ENCODE measurements at regions not wholly inside any gene's neighbourhood (a gene's known extent, or its start where the extent isn't known, plus 50 kb on each side); places are given as distances from the start of the nearest gene placed in this dataset.

DNA sequence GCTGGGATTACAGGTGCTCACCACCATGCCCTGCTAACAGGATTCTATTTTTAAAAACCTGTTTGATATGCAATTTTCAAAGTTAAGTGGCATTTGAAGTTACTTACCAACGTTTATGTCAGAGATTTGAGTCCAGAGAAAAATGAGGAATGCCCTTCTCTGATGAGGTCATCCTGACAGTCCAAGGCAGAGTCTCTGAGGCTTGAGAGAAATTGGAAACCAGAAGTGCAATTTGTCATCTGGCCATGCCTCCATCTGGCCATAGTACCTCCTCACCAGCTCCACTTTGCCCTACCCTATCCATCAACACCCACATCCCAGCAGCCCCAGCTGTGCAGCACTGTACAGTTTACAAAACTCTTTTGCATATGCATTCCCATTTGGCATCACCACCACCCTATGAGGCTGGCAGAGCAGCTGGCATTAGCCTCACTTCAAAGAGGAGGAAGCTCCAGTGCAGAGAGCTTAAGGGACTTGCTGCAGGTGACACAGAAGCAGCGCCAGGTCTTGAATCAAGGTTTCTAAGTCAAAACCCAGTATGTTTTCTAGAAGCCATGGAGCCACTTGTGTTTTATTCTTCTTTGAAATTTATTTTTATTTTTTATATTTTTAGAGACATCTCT is 54.5 kb upstream of the PDZD8 start (continued):
- TF ChIP-seq REST (IDR thresholded peaks at IDR 0.05; ENCODE audit: borderline replicate concordance): no peak
- no peak for TF ChIP-seq REST (CRISPR knock-in tag; IDR thresholded peaks at IDR 0.05; ENCODE audit: low read depth)
- TF ChIP-seq ZNF174 (CRISPR knock-in tag; IDR thresholded peaks at IDR 0.05): no peak
- no peak for TF ChIP-seq ZFX (CRISPR knock-in tag; IDR thresholded peaks at IDR 0.05)
- no peak for TF ChIP-seq CCAR2 (IDR thresholded peaks at IDR 0.05; ENCODE audit: low read depth, low read length)

Data from K562 (cell line).